SK-N-MC (cell line): ENCODE measurements at regions not wholly inside any gene's neighbourhood (a gene's known extent, or its start where the extent isn't known, plus 50 kb on each side); places are given as distances from the start of the nearest gene placed in this dataset.

ENCODE experiments used
- DNase-seq: peaks from one replicate; pipeline ENCODE4 v3.0.0-alpha.2; 2011; ENCODE audit warnings: low read depth, low spot score
- H3K27ac ChIP-seq: fragments of 200-600 bp; sonication (generic); 2 replicates; pipeline ENCODE4 v1.5.1; 2016; ENCODE audit warnings: mixed run types
- H3K36me3 ChIP-seq: fragments of 200-600 bp; sonication (generic); 2 replicates; pipeline ENCODE4 v1.6.1; 2017; ENCODE audit warnings: antibody characterized with exemption, low read length, mixed read lengths; ENCODE audit not compliant: insufficient read depth
- H3K4me3 ChIP-seq: fragments of 200-600 bp; sonication (generic); 2 replicates; pipeline ENCODE4 v1.5.1; 2016
- H3K9ac ChIP-seq: fragments of 200-600 bp; sonication (generic); 2 replicates; pipeline ENCODE4 v1.8.0; 2017; ENCODE audit warnings: mixed run types, mixed read lengths; ENCODE audit not compliant: insufficient read length
- H3K9me3 ChIP-seq: fragments of 200-600 bp; sonication (generic); 2 replicates; pipeline ENCODE4 v1.6.1; 2017; ENCODE audit warnings: low read depth, mild to moderate bottlenecking, antibody characterized with exemption, low read length, moderate library complexity, mixed read lengths
- EZH2 ChIP-seq: fragments of 200-600 bp; sonication (generic); IDR thresholded peaks from one replicate; pipeline ENCODE4 v1.6.1; 2017; ENCODE audit warnings: antibody characterized with exemption
- FOXP2 ChIP-seq: optimal IDR thresholded peaks from 2 replicates; pipeline ENCODE3; 2011; ENCODE audit warnings: mild to moderate bottlenecking, moderate library complexity; ENCODE audit not compliant: insufficient read depth; ENCODE audit errors: extremely low read length, control extremely low read depth
- POLR2AphosphoS5 ChIP-seq: IDR thresholded peaks from 2 replicates; pipeline ENCODE4 v1.6.1; 2012; ENCODE audit warnings: mild to moderate bottlenecking, low read depth, low read length, borderline replicate concordance

DNA sequence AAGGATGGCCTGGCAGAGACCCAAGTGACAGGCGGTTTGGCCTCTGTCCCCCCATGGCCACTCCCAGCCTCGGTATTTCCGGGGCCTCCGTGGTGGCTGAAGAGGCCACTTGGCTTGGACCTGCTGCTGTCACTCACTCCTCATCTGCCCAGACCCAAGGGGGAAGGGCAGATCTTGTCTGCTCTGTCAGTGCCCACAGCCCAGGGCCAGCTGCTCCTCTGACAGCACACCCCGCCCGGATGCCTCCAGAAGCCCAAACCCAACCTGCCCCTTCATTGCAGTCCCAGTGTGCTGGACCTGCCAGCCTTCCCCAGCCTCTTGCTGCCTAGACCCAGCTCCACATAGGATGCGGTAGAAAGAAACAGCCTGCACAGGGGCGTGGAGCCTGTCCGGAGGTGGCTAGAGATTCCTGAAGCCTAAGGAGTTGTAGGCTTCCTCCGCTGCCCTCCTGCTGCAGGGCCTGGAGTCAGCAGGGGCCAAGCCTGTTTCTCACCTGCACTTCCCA, 52.0 kb downstream of the MAGEF1 start:
- H3K9ac ChIP-seq, result no peak overlapping the region
- H3K4me3 ChIP-seq, result no peak overlapping the region
- H3K9me3 ChIP-seq, result no peaks in the 10 kb centered on the region
- H3K36me3 ChIP-seq, result no peaks in the 10 kb centered on the region
- no peak overlapping the region for H3K27ac ChIP-seq
- TF ChIP-seq POLR2AphosphoS5 (no peak), FOXP2 (no peak)
- no peak for DNase-seq

DNA sequence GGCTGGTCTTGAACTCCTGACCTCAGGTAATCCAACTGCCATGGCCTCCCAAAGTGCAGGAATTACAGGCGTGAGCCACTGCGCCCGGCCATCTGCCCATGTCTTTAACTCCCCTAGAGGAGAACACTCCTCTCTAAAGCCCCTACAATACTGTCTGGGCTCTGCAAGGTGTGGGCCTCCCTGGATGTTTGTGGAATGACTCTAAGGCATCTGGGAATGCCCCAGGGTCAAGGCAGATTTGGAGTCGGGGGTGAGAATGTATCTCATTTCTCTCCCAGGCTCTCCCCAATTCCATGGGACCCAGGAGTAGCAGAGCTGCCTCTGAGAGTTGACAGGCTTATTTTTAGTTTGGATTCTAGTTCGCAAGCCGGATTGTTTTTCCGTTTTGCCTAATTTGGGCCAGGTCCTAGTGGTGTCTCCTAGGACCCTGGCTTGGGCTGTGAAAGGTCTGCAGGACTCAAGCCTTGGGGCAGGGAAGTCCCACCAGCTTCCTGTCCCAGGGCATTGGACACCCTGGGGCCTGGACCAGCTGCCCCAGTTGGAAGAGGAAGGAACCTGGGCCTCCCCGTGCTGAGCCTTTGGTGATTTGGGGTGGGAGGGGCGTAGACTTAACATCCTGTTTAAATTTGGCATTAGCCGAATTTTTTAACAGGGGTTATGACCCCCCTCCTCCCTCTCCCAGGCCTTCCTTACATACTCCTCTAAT, 53.5 kb downstream of the MAGEF1 start:
- TF ChIP-seq POLR2AphosphoS5, result no peak
- TF ChIP-seq EZH2, result no peak
- no peak for TF ChIP-seq FOXP2
- Histone ChIP-seq H3K36me3 (no peaks in the 10 kb centered on the region), H3K27ac (no peak overlapping the region), H3K9ac (no peak overlapping the region), H3K9me3 (no peaks in the 10 kb centered on the region), H3K4me3 (no peak overlapping the region)
- no peak for DNase-seq

DNA sequence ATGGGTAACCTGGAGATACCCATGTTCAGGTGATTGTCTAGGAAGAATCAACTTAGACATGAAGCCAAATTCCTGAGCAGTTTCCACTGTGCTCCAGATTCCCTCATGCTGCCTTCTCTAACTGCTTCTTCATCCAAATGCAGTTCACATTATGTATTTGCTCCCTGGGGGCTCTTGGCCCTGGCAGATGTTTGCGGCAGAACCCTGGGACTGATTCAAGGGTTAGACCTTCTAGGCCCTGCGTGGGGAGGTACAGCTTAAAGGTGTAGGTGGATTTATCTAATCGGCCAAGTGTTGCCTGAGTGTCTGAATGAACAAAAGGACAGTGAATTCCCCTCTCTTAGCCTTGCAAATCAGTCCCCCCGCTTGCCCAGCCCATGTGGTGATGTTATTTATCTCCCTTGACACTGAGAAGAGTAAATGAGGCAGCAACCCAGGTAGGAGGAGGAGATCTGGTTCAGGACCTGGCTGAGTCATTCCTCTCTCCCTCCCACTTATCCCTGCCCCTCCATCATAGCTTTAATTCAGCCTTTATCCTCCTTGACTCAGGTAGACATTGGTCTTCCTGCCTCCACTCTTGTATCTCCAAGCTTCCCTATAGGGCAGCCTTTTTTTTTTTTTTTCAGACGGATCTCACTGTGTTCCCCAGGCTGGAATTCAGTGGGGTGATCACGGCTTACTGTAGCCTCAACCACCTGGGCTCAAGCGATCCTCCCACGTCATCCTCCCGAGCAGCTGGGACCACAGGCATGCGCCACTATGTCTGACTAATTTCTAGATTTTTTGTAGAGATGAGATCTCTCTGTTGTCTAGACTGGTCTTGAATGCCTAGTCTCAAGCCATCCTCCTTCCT, 54.8 kb downstream of the MAGEF1 start:
- H3K4me3 ChIP-seq, result peak overlapping the region; percentile 58
- TF ChIP-seq POLR2AphosphoS5 (no peak), FOXP2 (no peak), EZH2 (no peak)
- no peaks in the 10 kb centered on the region for H3K9me3 ChIP-seq
- H3K27ac ChIP-seq, result peak overlapping the region; percentile 95
- DNase-seq, result no peak
- peak overlapping the region; percentile 43 for H3K9ac ChIP-seq
- no peaks in the 10 kb centered on the region for H3K36me3 ChIP-seq

DNA sequence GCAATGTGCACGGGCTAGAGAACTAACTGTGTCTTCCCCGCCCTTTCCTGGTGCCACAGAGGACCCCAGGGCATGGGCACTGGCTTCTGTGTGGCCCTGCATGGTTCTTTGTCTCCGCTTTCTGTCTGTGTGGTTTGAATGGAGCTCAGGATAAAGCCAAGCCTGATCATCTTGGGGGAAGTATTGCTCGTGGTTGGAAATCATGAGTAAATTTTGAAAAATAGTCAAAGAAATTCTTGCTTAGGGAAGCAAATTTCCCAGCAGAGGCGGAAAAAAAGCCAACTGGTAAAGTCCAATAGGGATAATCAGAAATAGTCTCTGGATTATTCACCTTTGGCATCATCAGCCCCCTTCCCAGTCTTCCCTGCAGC, 55.4 kb downstream of the MAGEF1 start:
- no peak for TF ChIP-seq POLR2AphosphoS5
- TF ChIP-seq EZH2, result no peak
- TF ChIP-seq FOXP2, result no peak
- DNase-seq, result no peak
- peak overlapping the region; percentile 95 for H3K27ac ChIP-seq

DNA sequence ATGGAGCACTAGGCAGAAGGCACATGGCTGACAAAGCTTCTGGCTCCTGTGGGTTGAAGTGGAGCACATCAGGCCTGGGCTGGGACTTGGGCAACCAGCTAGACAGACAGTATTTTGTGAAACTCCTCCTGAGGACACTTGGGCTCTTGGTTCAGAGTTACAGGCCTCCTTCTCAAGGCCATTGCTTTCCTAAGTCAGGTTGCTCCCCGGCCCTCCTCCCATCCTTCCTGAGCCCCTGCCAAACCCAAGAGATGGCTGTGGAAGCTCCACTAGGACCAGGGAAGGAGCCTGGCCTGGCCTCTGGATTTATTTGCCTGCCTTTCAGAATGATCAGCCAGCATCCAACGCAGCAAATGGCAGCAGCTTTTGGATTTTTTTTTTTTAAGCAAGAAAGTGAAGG, 56.3 kb downstream of the MAGEF1 start:
- H3K9ac ChIP-seq, result no peak overlapping the region
- TF ChIP-seq EZH2 (no peak), POLR2AphosphoS5 (no peak), FOXP2 (no peak)
- H3K27ac ChIP-seq, result peak overlapping the region; percentile 95; the same call in 1 of the 2 replicates
- DNase-seq, result no peak
- no peaks in the 10 kb centered on the region for H3K36me3 ChIP-seq
- no peaks in the 10 kb centered on the region for H3K9me3 ChIP-seq
- no peak overlapping the region for H3K4me3 ChIP-seq

More for the DNA sequence above, 55.4 kb downstream of the MAGEF1 start:
- Histone ChIP-seq H3K9ac (peak overlapping the region; percentile 43), H3K9me3 (no peaks in the 10 kb centered on the region), H3K4me3 (peak overlapping the region; percentile 58), H3K36me3 (no peaks in the 10 kb centered on the region)

DNA sequence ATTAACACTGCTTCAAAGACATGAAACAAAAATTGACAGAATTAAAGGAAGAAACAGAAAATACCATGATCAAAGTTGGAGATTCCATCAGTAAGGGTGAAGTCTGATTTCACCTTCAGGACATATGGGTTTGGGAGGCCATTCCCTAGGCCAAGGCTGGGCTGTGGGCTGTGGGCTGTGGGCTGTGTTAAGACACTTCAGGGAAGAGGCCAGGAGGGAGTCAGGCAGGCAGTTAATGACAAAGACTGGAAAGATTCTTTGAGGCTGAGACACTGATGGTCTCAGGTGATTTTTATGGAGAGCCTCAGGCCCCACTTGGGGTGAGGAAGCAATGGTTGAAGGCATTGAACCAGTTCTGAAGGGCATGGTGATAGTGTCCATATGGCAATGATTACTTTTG, 57.5 kb downstream of the MAGEF1 start:
- Histone ChIP-seq H3K27ac (no peak overlapping the region), H3K9ac (no peak overlapping the region), H3K9me3 (no peaks in the 10 kb centered on the region), H3K36me3 (no peaks in the 10 kb centered on the region), H3K4me3 (no peak overlapping the region)
- no peak for DNase-seq
- TF ChIP-seq EZH2 (no peak), FOXP2 (no peak), POLR2AphosphoS5 (no peak)

DNA sequence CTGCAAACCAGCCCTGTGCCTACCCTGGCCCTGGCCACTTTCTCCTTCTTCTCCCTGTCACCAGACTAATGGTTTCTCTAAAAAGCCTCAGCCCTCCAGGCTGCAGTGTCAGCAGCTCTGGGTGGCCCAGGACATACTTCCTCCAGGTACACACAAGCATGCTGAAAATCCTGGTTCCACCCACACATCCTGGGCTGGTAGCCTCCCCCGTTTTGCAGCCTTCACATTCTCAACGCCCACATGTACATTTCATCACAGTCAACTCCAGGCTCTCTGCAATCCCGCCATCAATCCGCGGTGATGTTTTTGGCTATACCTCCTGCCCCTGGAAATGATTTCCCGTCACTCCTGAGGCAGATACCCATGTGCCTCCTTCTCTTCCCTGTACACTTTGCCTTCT, 59.4 kb downstream of the MAGEF1 start:
- no peak for TF ChIP-seq FOXP2
- Histone ChIP-seq H3K9me3 (no peaks in the 10 kb centered on the region), H3K9ac (no peak overlapping the region), H3K36me3 (no peaks in the 10 kb centered on the region), H3K4me3 (no peak overlapping the region), H3K27ac (no peak overlapping the region)
- DNase-seq, result no peak

DNA sequence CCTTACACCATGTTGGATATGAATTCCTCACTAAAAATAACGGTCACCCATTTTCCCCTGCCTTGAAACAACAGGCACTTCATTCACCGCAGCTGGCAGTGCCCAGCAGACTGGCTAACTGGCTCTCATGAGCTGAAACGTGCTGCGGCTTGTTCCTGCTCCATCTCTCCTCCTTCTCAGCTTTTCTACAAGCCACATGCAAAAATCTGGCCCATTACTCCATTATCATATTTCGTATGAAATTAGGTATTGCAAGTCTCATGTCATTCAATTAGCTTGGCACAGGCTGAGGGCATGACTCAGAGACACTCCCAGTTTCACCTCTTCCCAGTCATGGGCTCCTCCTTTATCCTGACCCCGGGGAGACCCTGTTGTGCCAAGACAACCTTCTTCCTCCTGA, 60.0 kb downstream of the MAGEF1 start:
- no peak overlapping the region for H3K4me3 ChIP-seq
- no peak for TF ChIP-seq FOXP2
- no peak for TF ChIP-seq POLR2AphosphoS5
- TF ChIP-seq EZH2, result no peak
- no peaks in the 10 kb centered on the region for H3K9me3 ChIP-seq
- H3K36me3 ChIP-seq, result no peaks in the 10 kb centered on the region
- DNase-seq, result no peak
- no peak overlapping the region for H3K9ac ChIP-seq
- no peak overlapping the region for H3K27ac ChIP-seq
